ENCODE measurements at regions not wholly inside any gene's neighbourhood (a gene's known extent, or its start where the extent isn't known, plus 50 kb on each side); places are given as distances from the start of the nearest gene placed in this dataset.
"Not testable (repeated sequence)": the region's sequence is repeated elsewhere in the genome, so short reads cannot be mapped to it uniquely, and the experiment has no call there.

GRCh38 chr12:4144676-4145075 is 128.9 kb upstream of the CCND2 start:
- DNase-seq: no peak
- Histone ChIP-seq H3K9me3 (no peaks in the 10 kb centered on the region), H3K4me1 (no peaks in the 10 kb centered on the region), H3K27ac (no peak overlapping the region), H3K27me3 (no peaks in the 10 kb centered on the region), H3K4me3 (no peak overlapping the region), H3K36me3 (no peaks in the 10 kb centered on the region)
- intact Hi-C loops (cut with DNase I; ENCODE audit: low total_unique reads): no loop called here
- no peak for TF ChIP-seq POLR2A (IDR thresholded peaks at IDR 0.05)
- no peak for TF ChIP-seq CTCF (IDR thresholded peaks at IDR 0.05)

- intact Hi-C loops (cut with DNase I; ENCODE audit: low total_unique reads): no loop called here
Measured at GRCh38 chr12:4143896-4144295, 129.7 kb upstream of the CCND2 start.

GRCh38 chr12:4141348-4142270 is 132.0 kb upstream of the CCND2 start:
- TF ChIP-seq POLR2A (IDR thresholded peaks at IDR 0.05) (no peak), CTCF (IDR thresholded peaks at IDR 0.05) (no peak)
- H3K27ac ChIP-seq: no peak overlapping the region
- no peak for DNase-seq

More at GRCh38 chr12:4143896-4144295, 129.7 kb upstream of the CCND2 start:
- no peak overlapping the region for H3K4me3 ChIP-seq
- H3K27me3 ChIP-seq: no peaks in the 10 kb centered on the region
- DNase-seq: no peak
- TF ChIP-seq CTCF (IDR thresholded peaks at IDR 0.05) (no peak), POLR2A (IDR thresholded peaks at IDR 0.05) (no peak)
- H3K36me3 ChIP-seq: no peaks in the 10 kb centered on the region
- H3K4me1 ChIP-seq: no peaks in the 10 kb centered on the region
- no peak overlapping the region for H3K27ac ChIP-seq
- H3K9me3 ChIP-seq: no peaks in the 10 kb centered on the region

GRCh38 chr12:4140581-4141301 is 132.8 kb upstream of the CCND2 start:
- no peaks in the 10 kb centered on the region for H3K4me1 ChIP-seq
- no peak overlapping the region for H3K4me3 ChIP-seq
- DNase-seq: no peak
- no peaks in the 10 kb centered on the region for H3K27me3 ChIP-seq
- no peak overlapping the region for H3K27ac ChIP-seq
- intact Hi-C loops (cut with DNase I; ENCODE audit: low total_unique reads): no loop called here
- no peaks in the 10 kb centered on the region for H3K9me3 ChIP-seq
- TF ChIP-seq CTCF (IDR thresholded peaks at IDR 0.05) (no peak), POLR2A (IDR thresholded peaks at IDR 0.05) (no peak)
- H3K36me3 ChIP-seq: no peaks in the 10 kb centered on the region

More at GRCh38 chr12:4141348-4142270, 132.0 kb upstream of the CCND2 start:
- Histone ChIP-seq H3K9me3 (no peaks in the 10 kb centered on the region), H3K4me3 (no peak overlapping the region), H3K36me3 (no peaks in the 10 kb centered on the region), H3K27me3 (no peaks in the 10 kb centered on the region), H3K4me1 (no peaks in the 10 kb centered on the region)
- intact Hi-C loops (cut with DNase I; ENCODE audit: low total_unique reads): no loop called here

GRCh38 chr12:4139191-4139590 is 134.4 kb upstream of the CCND2 start:
- intact Hi-C loops (cut with DNase I; ENCODE audit: low total_unique reads): no loop called here
- Histone ChIP-seq H3K4me3 (no peak overlapping the region), H3K36me3 (no peaks in the 10 kb centered on the region), H3K4me1 (no peaks in the 10 kb centered on the region), H3K27me3 (no peaks in the 10 kb centered on the region), H3K27ac (no peak overlapping the region), H3K9me3 (no peaks in the 10 kb centered on the region)
- DNase-seq: no peak
- no peak for TF ChIP-seq POLR2A (IDR thresholded peaks at IDR 0.05)

- intact Hi-C loops (cut with DNase I; ENCODE audit: low total_unique reads); DNase-seq; H3K36me3 ChIP-seq; H3K4me3 ChIP-seq; H3K4me1 ChIP-seq; H3K27ac ChIP-seq; H3K27me3 ChIP-seq; H3K9me3 ChIP-seq: not testable (repeated sequence)
Measured at GRCh38 chr12:4138532-4138931, 135.0 kb upstream of the CCND2 start.

Measured in uterus (tissue), 3 donors.